ENCODE measurements at regions not wholly inside any gene's neighbourhood (a gene's known extent, or its start where the extent isn't known, plus 50 kb on each side); places are given as distances from the start of the nearest gene placed in this dataset.

DNA sequence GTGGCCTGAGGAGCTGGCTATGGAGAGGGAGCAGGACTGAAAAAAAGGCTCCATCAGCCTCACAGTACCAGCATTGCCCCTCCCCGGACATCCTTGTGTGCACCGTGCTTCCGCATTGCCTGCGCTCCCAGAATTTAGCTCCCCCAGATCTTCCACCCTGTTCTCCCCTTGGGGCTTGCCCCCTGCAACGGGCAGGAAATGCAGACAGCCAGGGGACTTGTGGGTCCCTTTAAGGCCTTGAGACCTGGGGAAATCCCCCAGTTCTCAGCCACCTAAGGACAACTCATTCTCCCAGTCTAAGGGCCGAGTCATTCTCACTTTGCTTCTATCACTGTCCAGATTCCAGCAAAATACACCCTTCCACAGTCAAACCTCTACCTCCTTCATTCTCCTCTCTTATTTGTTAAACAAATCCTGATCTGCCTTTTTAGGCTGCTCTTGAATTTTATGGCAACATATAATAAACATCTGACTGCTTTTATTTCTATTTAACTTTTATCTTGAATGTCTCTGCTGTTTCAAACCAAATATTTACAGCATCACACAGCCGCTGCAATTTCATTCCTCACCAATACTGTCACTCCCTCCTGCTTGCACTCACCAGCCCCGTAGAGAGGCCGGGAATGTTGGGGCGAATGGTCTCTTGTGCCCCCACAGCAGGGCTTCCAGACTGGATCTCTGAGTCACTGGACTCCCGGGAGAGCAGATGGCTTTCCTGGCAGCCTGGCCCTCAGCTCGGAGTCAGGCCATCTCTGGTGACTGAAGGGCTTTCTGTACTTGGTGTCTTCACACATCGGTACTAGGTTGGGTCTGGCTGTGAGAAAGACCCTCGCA lies 221.9 kb downstream of the TSHZ3 start:
- H3K4me1 Mint-ChIP-seq, result peaks cover 4% of the 10 kb centered on the region
- no peak for DNase-seq
- no peak for ATAC-seq
- no peak overlapping the region for H3K27ac Mint-ChIP-seq
- H3K4me3 Mint-ChIP-seq, result no peak overlapping the region
- no peaks in the 10 kb centered on the region for H3K36me3 Mint-ChIP-seq (ENCODE audit: low read depth)
- peaks cover 21% of the 10 kb centered on the region for H3K27me3 Mint-ChIP-seq
- H3K9me3 ChIP-seq (ENCODE audit: control insufficient read depth, low read length, poor library complexity, severe bottlenecking), result no peaks in the 10 kb centered on the region

DNA sequence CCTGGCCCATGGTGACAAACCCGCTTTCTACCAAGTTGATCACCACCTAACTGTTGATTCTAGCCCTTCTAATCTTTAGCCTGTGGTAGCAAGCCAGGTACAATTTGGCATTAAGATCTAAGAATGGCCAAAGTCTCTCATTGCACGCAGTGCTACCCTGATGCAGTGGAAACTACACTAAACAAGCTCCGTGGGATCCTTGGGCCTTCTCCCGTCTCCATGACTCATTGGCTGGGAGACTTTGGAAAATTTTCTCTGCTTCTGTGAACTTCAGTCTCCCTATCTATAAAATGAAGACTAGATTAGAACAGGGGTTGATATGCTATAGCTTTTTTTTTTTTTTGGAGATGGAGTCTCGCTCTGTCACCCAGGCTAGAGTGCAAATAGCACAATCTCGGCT lies 223.0 kb downstream of the TSHZ3 start:
- ATAC-seq, result no peak
- DNase-seq, result no peak
- Mint-ChIP-seq H3K4me1 (peaks cover 4% of the 10 kb centered on the region), H3K36me3 (ENCODE audit: low read depth) (no peaks in the 10 kb centered on the region), H3K4me3 (no peak overlapping the region), H3K27me3 (peaks cover 21% of the 10 kb centered on the region), H3K27ac (no peak overlapping the region)
- no peaks in the 10 kb centered on the region for H3K9me3 ChIP-seq (ENCODE audit: control insufficient read depth, low read length, poor library complexity, severe bottlenecking)

DNA sequence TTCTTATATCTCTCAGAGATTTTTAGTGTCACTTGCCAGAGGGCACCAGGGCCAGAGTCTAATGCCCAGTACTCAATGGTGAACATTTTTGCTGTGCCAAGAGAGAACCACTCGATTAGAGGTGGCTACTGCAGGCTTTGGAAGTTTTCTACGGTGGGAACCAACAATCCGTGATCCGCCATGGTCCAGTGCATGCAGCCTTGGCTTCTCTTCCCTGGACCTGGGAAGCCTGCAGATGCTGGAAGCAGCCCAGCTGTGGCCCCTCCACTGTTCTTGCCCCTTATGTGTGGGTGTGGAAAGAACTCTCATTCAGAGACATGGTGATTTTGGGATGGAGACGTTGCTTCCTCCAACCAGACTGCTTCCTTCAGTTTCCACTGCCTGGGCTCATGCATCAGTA lies 224.2 kb downstream of the TSHZ3 start:
- Mint-ChIP-seq H3K4me3 (no peak overlapping the region), H3K27me3 (peaks cover 21% of the 10 kb centered on the region), H3K4me1 (peaks cover 4% of the 10 kb centered on the region), H3K27ac (no peak overlapping the region), H3K36me3 (ENCODE audit: low read depth) (no peaks in the 10 kb centered on the region)
- DNase-seq (no peak), ATAC-seq (no peak)
- no peaks in the 10 kb centered on the region for H3K9me3 ChIP-seq (ENCODE audit: control insufficient read depth, low read length, poor library complexity, severe bottlenecking)

DNA sequence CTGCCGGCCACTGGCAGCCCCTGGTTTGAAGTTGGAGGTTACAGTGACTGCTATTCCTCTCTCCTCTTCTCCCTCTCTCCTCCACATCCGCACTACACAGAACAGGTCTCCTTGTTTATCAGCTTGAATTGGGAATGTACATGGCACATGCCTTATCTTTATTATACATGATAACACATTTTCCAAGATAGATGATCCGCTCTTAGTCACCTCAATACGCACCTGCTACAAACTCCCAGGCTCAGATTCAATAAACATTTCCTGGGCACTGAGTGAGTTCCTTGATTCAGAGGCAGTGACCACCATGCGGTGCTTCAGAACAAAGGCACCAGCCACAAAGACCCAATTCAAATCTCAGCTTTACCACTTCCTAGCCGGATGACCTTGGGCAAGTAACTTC lies 227.7 kb downstream of the TSHZ3 start:
- H3K36me3 Mint-ChIP-seq (ENCODE audit: low read depth), result no peaks in the 10 kb centered on the region
- ATAC-seq, result no peak
- H3K27me3 Mint-ChIP-seq, result peaks cover 11% of the 10 kb centered on the region

GRCh38 chr19:31120952-31121351 lies 228.3 kb downstream of the TSHZ3 start:
- DNase-seq (no peak), ATAC-seq (no peak)
- Mint-ChIP-seq H3K4me3 (no peak overlapping the region), H3K36me3 (ENCODE audit: low read depth) (no peaks in the 10 kb centered on the region), H3K4me1 (peaks cover 4% of the 10 kb centered on the region), H3K27ac (no peak overlapping the region), H3K27me3 (peaks cover 7% of the 10 kb centered on the region)
- H3K9me3 ChIP-seq (ENCODE audit: control insufficient read depth, low read length, poor library complexity, severe bottlenecking), result no peaks in the 10 kb centered on the region

More for the DNA sequence above, 227.7 kb downstream of the TSHZ3 start:
- no peaks in the 10 kb centered on the region for H3K9me3 ChIP-seq (ENCODE audit: control insufficient read depth, low read length, poor library complexity, severe bottlenecking)
- H3K27ac Mint-ChIP-seq, result no peak overlapping the region
- H3K4me3 Mint-ChIP-seq, result no peak overlapping the region
- DNase-seq, result no peak
- H3K4me1 Mint-ChIP-seq, result peaks cover 4% of the 10 kb centered on the region

DNA sequence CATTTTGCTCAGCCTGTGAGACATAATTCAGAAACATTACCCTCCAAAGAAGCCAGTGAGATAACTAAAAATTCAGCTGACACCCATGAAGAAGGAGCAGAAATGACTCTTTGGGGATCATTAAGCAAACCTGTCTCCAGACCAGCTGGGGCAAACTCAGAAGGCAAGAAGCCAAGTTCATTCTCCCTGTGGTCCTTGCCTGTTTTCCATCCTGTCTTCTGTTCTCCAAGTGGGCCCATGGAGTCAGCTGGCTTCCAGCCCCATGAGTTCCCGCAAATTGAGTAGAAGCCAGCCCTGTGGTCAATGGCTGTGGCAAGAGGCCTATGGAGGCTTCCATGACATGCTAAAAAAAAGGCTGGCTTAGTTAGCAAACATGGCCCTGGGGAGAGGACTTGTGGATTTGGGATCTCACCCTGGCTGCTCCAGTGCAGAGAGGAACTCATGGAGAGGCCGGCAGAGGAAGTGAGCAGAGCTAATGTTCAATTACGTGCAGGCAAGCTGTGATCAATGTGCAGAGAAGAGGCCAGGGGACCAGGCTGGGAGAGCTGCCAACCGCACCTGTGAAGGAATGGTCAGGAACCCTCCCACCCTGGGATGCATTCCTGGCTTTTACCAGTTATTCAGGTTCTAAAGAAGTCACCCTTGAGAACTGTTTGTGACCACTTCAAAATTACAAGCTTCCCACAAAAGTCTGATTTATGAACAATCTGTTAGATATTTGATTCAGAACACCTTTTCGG lies 229.1 kb downstream of the TSHZ3 start:
- H3K27ac Mint-ChIP-seq, result no peak overlapping the region
- peaks cover 4% of the 10 kb centered on the region for H3K4me1 Mint-ChIP-seq
- no peaks in the 10 kb centered on the region for H3K36me3 Mint-ChIP-seq (ENCODE audit: low read depth)

DNA sequence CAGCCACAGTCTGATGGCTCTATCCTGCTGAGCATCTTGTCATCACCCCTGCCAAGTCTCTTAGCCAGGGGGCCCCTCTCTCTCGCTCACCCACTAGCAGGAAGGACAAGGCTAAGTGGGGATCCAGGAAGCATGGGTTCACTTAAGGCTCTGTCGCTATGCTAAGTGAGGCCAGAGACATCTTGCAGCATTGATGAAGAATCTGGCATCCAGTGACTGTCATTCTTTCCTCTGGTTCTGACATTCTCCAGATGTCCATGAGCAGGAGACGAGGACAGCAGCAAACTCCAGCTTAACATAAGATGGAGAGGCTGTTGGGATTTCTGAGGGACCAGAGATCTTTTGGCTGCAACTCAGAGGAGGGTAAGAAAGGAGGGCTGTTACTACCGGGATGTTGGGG lies 230.2 kb downstream of the TSHZ3 start:
- Mint-ChIP-seq H3K27me3 (peaks cover 11% of the 10 kb centered on the region), H3K36me3 (ENCODE audit: low read depth) (no peaks in the 10 kb centered on the region), H3K4me1 (peaks cover 4% of the 10 kb centered on the region), H3K27ac (no peak overlapping the region), H3K4me3 (no peak overlapping the region)
- no peak for DNase-seq
- H3K9me3 ChIP-seq (ENCODE audit: control insufficient read depth, low read length, poor library complexity, severe bottlenecking), result no peaks in the 10 kb centered on the region
- ATAC-seq, result no peak

More for the DNA sequence above, 229.1 kb downstream of the TSHZ3 start:
- ATAC-seq (no peak), DNase-seq (no peak)
- Mint-ChIP-seq H3K4me3 (no peak overlapping the region), H3K27me3 (peaks cover 5% of the 10 kb centered on the region)
- H3K9me3 ChIP-seq (ENCODE audit: control insufficient read depth, low read length, poor library complexity, severe bottlenecking), result no peaks in the 10 kb centered on the region

DNA sequence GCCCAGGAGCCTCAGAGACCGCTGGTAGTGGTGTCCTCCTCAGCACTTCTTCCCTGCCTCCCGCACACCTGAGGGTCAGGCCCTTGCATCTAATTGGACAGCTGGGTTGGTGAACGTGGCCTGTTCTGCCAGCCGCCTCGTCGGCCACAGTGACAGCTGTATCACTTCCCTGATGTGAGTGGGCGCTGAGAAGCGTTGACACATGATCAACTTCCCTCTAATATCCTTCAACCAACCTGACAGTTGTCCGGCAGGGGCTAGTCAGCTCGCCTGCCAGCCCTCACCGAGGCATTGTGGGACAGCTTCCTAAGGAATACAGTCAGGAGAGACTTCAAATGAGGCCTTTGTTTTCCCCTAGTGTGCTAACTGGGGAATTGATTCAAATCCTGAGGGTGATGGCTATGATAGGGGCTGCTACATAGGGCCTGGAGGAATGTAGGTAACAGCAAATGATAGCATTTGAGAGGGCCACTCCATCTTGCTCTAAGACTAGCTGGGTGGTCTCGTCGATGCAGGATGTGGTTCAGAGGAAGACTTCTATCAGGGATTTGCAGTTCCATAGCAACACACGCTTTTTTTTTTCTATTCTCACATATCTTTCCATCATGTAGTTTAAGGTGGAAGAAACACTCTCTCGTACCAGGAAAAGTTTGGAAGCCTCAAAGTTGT lies 230.8 kb downstream of the TSHZ3 start:
- peaks cover 2% of the 10 kb centered on the region for H3K4me1 Mint-ChIP-seq
- no peak overlapping the region for H3K4me3 Mint-ChIP-seq
- no peak overlapping the region for H3K27ac Mint-ChIP-seq
- ATAC-seq (no peak), DNase-seq (no peak)
- H3K9me3 ChIP-seq (ENCODE audit: control insufficient read depth, low read length, poor library complexity, severe bottlenecking), result no peaks in the 10 kb centered on the region
- no peaks in the 10 kb centered on the region for H3K36me3 Mint-ChIP-seq (ENCODE audit: low read depth)
- peaks cover 13% of the 10 kb centered on the region for H3K27me3 Mint-ChIP-seq

DNA sequence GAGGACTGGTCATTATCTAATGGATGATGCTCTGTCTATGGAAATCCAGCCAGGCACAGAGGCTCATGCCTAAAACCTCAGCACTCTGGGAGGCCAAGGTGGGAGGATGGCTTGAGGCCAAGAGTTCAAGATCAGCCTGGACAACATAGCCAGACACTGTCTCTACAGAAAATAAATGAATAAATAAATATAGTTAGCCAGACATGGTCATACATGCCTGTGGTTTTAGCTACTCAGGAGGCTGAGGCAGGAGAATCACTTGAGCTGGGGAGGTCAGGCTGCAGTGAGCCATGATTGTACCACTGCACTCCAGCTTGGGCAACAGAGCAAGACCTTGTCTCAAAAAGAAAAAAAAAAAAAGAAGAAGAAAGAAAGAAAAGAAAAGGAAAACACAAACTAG lies 234.7 kb downstream of the TSHZ3 start:
- Mint-ChIP-seq H3K4me3 (no peak overlapping the region), H3K4me1 (peaks cover 5% of the 10 kb centered on the region), H3K27ac (no peak overlapping the region), H3K27me3 (peaks cover 44% of the 10 kb centered on the region), H3K36me3 (ENCODE audit: low read depth) (no peaks in the 10 kb centered on the region)
- ATAC-seq (no peak), DNase-seq (no peak)
- no peaks in the 10 kb centered on the region for H3K9me3 ChIP-seq (ENCODE audit: control insufficient read depth, low read length, poor library complexity, severe bottlenecking)

DNA sequence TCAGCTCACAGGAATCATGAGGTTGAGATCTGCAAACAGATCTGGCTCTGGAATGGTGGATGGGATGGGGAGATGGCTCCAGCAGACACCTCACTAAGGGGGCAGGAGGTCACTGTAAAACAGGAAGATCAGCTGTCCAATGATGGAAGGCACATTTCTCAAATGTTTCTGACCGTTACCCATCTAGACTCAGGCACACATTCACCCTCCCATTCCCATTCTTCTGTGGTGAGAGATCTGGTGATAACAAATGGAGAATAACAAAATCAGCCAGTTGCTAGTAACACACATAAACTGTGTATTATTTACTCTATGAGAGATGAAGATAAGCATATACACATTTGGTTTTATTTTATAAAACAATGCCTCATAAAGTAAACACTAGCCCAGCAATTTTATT lies 235.9 kb downstream of the TSHZ3 start:
- ATAC-seq (no peak), DNase-seq (no peak)
- Mint-ChIP-seq H3K27me3 (peaks cover 55% of the 10 kb centered on the region), H3K4me3 (no peak overlapping the region), H3K4me1 (peaks cover 10% of the 10 kb centered on the region), H3K27ac (no peak overlapping the region), H3K36me3 (ENCODE audit: low read depth) (no peaks in the 10 kb centered on the region)
- no peaks in the 10 kb centered on the region for H3K9me3 ChIP-seq (ENCODE audit: control insufficient read depth, low read length, poor library complexity, severe bottlenecking)

- peaks cover 60% of the 10 kb centered on the region for H3K27me3 Mint-ChIP-seq
Observed at GRCh38 chr19:31112158-31112557, 237.1 kb downstream of the TSHZ3 start.

DNA sequence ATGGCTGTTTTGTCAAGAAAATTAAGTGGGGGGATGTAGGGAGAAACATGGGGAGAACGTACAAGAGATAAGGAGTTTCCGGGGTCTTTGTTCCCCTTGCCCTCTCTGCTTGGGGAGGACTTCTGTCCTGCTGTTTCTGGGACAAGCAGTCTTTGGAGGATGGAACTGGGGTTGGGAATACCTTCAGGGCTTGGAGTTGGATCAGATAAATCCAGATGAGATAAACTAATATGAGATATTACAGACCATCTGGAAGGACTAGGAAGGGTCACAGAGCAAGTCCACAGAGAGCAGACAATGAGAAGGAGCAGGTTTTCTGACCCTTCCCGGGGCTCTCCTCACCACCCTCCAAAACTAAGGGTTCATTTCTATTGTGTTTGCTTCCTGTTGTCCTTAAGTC lies 237.5 kb downstream of the TSHZ3 start:
- Mint-ChIP-seq H3K27ac (no peak overlapping the region), H3K4me3 (no peak overlapping the region), H3K4me1 (peaks cover 8% of the 10 kb centered on the region), H3K36me3 (ENCODE audit: low read depth) (no peaks in the 10 kb centered on the region), H3K27me3 (peaks cover 60% of the 10 kb centered on the region)
- DNase-seq (no peak), ATAC-seq (no peak)
- H3K9me3 ChIP-seq (ENCODE audit: control insufficient read depth, low read length, poor library complexity, severe bottlenecking), result no peaks in the 10 kb centered on the region

More at GRCh38 chr19:31112158-31112557, 237.1 kb downstream of the TSHZ3 start:
- no peak overlapping the region for H3K4me3 Mint-ChIP-seq
- no peaks in the 10 kb centered on the region for H3K9me3 ChIP-seq (ENCODE audit: control insufficient read depth, low read length, poor library complexity, severe bottlenecking)
- H3K36me3 Mint-ChIP-seq (ENCODE audit: low read depth), result no peaks in the 10 kb centered on the region
- H3K4me1 Mint-ChIP-seq, result peaks cover 8% of the 10 kb centered on the region
- DNase-seq (no peak), ATAC-seq (no peak)
- H3K27ac Mint-ChIP-seq, result no peak overlapping the region

- Mint-ChIP-seq H3K36me3 (ENCODE audit: low read depth) (no peaks in the 10 kb centered on the region), H3K27me3 (peaks cover 60% of the 10 kb centered on the region), H3K4me1 (peaks cover 8% of the 10 kb centered on the region), H3K4me3 (no peak overlapping the region), H3K27ac (no peak overlapping the region)
- ATAC-seq (no peak), DNase-seq (no peak)
- no peaks in the 10 kb centered on the region for H3K9me3 ChIP-seq (ENCODE audit: control insufficient read depth, low read length, poor library complexity, severe bottlenecking)
Observed at GRCh38 chr19:31110336-31110735, 238.9 kb downstream of the TSHZ3 start.

All from T-helper 17 cell (primary cell).